ENCODE measurements at regions not wholly inside any gene's neighbourhood (a gene's known extent, or its start where the extent isn't known, plus 50 kb on each side); places are given as distances from the start of the nearest gene placed in this dataset.
"Not testable (repeated sequence)": the region's sequence is repeated elsewhere in the genome, so short reads cannot be mapped to it uniquely, and the experiment has no call there.

DNA sequence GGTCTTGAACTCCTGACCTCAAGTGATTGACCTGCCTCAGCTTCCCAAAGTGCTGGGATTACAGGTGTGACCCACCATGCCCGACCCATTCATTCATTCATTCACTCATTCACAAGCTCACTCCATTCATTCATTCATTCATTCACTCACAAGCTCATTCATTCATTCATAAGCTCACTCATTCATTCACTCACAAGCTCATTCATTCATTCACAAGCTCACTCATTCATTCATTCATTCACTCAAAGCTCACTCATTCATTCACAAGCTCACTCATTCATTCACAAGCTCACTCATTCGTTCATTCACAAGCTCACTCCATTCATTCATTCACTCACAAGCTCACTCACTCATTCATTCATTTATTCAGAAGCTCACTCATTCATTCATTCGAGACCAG is 198.6 kb downstream of the SHOX start:
- DNase-seq = no peak

DNA sequence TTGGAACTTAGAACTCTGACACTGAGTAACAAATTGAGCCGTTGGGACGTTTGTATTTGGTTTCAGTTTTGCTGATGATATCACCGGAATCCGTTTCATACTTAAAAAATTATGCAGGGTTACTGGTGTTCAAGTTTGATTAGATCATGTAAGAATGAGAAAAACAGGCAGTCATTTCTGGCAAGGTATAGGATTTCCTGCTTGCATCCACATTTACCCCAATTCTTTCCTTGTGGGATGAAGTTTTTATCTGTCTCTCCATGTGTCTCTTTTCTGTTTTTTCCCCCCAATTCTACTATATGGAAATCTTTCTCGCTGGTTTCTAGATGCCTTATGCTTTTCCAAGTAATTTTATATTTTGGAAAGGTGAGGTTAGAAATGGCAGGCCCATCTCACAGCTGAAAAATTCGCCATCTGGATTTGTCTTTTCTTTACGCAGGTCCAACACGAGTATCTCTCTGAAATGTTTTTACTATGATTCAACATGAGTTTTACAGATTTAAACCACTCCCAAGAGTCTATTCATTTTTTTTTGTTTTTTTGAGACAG is 197.9 kb downstream of the SHOX start:
- DNase-seq = no peak

DNA sequence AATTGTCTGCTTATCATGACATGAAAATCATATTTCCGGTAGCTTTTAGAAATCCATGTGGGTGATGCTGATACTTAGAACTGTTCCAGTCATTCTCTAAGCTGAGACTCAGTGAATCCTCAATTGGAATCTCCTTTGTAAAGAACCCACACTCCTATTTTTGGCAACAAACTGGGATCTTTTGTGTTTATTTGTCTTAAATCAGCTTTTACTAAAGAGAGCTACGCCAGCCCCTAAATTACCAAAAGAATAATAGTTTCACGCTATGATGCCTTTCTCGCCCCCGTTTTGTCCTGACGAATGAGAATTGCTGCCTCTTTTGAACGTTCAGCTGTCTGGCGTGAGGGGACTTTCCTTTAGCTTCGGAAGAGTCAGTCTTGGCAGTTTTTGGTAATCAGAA is 195.9 kb downstream of the SHOX start:
- no peak for DNase-seq

DNA sequence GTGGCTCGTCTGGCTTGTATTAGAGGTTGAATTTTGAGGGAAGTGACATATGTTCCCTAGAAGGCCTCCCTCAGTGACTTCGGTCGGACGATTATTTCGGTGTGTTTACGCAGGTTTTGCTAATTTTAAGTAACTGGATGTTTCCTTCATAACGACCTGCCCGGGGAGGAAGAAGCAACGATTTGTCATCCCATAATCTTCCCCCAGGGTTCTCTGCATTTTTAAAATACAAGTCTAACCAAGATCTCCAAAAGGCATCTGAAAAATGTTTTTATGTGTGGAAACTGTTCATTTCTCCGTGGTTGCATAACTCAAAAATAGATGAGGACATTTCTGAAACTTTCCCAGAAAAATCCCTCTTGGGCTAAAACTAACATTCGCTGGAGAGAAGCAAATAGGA is 195.4 kb downstream of the SHOX start:
- DNase-seq = no peak

DNA sequence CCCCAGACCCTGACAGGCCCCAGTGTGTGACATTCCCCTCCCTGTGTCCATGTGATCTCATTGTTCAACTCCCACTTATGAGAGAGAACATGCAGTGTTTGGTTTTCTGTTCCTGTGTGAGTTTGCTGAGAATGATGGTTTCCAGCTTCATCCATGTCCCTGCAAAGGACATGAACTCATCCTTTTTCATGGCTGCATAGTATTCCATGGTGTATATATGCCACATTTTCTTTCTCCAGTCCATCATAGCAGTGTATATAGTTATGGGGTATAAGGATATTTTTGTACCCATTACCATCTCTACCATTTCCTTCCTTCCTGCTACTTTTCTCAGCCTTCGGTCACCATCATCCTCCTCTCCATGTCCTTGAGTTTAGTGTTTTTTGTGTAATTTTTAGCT is 192.5 kb downstream of the SHOX start:
- DNase-seq = not testable (repeated sequence)

DNA sequence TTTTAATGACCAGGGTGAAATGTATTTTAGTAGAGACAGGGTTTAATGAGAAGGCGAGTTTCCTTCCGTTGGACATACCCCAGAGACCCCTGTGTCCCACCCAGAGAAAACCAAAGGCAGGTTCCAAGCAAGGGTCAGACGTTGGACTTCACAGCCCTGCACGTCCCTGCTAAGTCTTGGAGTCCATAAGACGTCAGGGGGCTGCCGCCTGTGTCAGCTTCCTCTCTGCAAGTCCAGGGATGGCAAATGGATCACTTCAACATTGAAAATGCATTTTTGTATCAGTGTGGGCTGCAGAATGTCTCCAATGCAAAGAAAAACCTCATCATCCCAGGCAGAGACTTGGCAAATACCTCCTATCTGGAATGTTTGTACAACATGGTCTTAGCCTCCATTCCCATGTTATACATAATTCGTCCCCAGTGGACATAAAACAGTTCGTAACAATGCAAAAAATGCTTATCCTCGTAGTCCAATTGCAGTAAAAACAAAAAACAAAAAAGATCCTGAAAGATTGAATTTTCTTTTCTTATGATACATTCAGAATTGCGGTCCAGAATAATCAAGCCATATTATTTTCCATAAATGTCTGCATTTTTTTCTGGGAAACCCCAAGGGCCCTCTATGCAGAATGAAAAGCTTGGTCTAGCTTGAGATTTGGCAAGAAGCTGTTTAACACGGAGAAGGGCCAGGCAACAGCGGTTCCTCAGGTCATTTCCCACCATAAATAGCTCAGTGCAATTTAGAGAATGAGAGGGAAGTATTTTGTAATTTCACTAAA is 190.9 kb downstream of the SHOX start:
- no peak for DNase-seq

DNA sequence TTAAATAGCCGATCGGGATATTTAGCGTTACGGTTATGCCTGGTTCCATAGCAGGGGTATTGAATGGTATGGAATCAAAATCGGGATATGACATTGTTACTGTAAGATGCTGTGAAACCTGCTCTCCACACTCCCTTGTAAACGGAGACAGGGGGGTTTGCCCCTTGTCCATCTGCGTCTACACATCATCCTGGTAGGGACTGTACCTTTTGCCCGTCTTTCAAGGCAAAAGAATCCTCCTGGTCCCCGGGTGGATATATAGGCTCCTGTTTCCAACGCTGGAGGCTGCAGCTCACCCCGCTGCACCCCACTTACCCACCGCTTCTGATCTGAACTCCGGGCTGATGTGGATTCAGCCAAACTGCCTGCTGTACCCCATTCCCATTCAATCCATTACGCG is 189.1 kb downstream of the SHOX start:
- no peak for DNase-seq

DNA sequence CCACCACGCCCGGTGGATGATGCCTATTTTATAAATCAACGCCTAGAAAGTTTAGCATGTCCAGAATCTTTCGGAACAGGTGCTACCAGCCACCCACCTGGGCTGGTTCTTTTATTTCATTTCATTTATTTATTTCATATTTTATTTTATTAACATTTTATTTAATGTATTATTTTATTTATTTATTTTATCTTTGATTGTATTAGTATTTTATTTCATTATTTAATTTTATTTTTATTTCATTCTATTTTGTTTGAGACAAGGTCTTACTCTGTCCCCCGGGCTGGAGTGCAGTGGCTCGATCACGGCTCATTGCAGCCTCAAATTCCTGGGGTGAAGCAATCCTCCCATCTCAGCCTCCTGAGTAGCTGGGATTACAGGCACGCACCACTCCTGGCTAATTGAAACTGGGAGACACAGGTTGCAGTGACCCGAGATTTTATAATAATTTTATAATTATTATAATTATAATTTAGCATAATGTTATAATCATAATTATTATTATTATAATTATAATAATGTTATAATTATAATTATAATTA is 187.2 kb downstream of the SHOX start:
- DNase-seq = no peak

DNA sequence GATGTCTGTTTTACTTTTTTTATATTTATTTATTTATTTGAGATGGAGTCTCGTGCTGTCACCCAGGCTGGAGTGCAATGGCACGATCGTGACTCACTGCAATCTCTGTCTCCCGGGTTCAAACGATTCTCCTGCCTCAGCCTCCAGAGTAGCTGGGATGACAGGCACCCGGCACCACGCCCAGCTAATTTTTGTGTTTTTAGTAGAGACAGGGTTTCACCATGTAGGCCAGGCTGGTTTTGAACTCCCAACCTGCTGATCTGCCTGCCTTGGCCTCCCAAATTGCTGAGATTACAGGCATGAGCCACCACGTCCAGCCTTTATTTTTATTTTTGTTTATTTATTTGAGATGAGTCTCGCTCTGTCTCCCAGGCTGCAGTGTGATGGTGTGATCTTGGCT is 186.6 kb downstream of the SHOX start:
- DNase-seq = not testable (repeated sequence)

DNA sequence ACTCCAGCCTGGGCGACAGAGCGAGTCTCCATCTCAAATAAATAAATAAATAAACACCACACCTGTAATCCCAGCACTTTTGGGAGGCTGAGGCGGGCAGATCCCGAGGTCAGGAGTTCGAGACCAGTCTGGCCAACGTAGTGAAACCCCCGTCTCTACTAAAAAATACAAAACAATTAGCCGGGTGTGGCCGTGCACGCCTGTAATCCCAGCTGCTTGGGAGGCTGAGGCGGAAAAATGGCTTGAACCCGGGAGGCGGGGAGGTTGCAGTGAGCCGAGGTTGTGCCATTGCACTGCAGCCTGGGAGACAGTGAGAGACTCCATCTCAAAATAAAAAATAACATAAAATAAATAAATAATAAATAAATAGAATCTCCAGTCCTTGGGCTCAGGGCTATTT is 185.8 kb downstream of the SHOX start:
- no peak for DNase-seq

DNA sequence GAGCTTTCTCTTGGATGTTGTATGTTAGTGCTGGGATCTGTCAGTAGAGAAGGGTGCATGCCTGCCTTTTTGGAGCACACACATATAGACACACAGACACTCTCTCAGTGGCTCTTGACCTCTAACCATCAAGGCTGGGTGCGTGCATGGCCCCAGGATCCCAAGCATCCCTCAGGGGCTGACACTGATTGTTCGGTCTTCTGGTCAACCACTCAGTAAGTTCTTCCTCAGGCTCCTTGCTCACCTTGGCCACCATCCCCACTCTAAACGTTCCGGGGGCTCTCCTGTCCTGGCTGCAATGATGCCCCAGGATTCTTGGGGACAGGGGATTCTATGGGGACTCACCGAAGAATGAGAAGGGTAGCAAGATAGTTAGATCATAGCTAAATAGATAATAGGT is 179.6 kb downstream of the SHOX start:
- no peak for DNase-seq

DNA sequence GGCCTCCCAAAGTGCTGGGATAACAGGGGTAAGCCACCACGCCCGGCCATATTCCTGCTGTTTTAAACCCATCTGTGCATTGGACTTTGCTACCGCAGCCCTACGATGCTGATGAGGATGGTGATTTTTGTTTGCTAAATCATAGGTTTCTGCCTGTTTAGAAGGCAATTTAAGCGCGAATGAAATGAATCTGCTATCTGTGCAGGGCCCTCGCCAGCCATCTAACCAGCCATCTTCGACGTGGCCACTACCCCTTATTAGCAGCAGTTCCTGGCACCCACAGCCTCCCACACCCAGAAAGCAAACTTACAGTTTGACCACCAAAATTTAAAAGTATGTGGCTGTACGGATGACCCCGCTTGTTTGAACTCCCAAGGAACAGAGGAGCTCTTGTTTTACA is 178.5 kb downstream of the SHOX start:
- DNase-seq = no peak

DNA sequence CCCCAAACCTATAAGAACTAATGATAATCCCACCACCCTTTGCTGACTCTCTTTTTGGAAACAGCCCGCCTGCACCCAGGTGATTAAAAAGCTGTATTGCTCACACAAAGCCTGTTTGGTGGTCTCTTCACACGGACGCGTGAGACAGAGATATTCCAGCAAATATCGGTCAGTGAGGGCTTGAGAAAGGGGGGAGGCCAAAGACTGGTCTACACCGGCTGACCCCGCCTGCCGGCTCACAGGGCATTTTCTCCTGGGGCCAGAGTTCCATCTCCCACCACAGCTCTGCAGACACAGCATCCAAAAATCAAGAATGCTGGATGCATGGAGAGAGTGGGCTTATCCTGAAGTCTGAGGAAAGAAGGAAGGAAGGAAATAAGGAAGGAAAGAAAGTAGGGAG is 176.0 kb downstream of the SHOX start:
- DNase-seq = no peak

DNA sequence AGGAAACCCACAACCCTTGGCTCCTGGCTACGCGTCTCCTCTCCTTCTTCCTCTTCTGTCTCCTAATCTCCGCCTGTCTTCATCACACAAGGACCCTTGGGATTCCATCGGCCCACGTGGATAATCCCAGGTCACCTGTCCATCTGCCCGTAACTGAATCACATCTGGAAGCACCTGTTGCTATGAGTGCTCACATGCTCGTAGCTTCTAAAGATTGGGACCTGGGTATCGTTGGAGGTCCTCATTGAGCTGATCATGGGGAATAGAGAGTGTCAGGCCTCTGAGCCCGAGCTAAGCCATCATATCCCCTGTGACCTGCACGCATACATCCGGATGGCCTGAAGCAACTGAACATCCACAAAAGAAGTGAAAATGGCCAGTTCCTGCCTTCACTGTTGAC is 175.4 kb downstream of the SHOX start:
- DNase-seq = no peak

DNA sequence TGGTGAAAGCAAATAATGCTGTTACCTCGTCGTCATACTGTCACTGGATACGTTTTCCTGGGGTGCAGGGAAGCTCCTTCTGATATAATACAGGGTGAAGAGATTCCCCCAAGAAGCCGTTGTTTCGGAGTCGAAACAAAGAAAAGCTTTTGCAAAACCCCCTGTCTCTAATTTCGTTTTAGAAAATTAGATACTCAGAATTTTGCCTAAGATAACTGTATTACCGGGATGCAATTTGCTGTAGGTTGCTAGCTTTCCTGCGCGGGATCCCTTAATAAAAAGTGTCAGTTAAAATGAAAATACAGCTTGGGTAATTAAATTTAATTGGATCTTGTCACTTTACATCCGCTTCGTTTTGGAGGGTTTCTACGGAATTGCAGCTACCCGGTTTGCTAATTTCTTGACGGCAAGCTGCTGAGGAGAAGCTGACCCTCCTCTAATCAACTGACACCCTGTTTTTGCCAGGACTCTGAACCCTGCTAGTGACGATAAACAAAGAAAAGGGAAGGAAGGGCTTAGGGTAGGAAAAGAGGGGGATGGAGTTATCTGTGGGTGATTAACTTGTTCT is 174.6 kb downstream of the SHOX start:
- DNase-seq = no peak

DNA sequence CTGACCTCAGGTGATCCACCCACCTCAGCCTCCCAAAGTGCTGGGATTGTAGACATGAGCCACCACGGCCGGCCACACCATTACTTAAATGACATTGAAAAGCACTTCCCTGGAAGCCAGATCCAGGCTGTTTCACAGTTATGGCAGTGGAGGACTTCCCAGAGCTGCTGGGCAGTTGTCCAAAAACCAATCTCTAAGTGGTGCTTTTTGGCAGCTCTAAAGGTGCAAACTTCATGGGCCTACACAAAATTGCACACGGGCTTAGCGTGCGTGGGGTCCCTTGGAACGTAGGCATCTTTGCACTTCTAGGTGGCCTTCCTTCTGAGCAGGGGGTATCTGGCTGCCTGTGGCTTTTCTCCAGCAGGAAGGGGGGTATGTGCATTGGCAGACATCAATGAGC is 172.3 kb downstream of the SHOX start:
- no peak for DNase-seq

DNA sequence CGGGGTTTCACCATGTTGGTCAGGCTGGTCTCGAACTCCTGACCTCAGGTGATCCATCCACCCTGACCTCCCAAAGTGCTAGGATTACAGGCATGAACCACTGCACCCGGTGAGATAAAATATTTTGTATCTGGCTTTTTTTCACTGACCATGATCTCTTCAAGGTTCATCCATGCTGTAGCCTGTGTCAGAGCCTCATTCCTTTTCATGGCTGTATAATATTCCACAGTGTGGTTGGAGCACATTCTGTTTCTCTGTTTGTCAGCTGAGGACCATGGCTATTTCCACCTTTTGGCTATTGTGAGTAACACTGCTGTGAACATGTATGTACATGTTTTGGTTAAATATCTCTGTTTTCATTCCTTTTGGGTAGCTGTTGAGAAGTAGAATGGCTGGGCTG is 169.2 kb downstream of the SHOX start:
- no peak for DNase-seq

DNA sequence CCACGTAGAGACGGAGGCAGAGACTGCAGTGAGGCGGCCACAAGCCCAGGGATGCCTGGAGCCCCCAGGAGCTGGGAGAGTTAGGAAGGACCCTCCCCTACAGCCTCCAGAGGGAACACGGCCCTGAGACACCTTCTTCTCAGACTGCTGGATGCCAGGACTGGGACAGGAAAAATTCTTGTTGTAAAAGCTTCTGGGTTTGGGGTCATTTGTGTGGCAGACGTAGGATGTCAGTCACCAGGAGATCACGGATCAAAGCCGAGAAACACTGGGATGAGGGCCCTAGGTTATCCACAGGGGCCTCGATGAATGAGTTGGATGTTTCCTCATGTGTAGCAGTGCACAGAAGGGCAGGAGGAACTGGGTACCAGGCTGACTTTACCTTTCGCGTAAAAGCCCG is 163.7 kb downstream of the SHOX start:
- DNase-seq = no peak

DNA sequence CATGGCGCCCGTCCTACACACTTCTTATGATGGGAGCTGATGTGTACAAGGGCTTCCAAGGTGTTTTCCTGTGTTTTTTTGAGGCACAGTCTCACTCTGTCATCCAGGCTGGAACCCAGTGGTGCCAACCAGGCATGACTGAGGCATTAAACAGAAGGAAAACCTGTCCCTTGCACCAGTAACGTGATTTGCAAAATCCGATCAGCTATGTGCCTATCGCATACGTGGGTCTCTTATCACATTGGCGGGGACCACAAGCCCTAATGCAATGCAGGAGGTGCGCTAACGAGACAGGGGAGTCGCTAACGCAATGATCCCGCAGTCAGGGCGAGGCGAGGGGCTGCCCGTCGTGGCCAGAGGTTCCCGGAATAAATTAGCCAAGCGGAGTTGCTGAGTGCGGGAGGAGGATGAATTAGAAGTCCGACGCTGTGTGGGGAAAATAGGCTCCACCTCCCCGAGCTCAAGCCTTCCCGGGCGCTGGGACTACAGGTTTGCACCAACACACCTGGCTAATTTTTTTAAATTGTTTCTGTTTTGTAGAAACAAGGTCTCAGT is 162.7 kb downstream of the SHOX start:
- no peak for DNase-seq

DNA sequence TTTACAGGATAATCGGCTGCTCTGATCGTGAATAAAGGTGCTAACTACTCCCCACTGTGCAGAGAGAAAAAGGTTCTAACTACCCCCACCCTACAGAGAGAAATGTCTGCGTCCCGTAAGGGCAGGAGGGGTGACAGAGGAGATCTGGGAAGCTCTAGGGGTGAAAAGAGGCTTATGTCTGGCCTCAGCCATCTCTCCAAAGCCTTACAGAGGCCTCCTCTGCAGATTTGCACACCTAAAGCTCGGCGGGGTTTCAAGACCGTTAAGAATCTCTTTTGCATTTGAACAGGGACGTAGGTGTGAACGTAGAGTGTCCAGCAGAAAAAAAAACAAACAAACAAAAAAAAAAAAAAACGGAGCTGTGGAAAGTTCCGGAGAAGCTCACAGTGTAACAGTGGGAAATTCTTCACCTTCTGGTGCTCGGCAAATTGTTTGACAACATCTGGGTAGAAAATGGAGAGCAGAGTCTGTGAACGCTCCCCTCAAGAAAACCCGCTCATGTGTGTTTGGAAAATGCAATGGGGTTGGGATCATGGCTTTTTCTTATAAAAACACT is 161.0 kb downstream of the SHOX start:
- DNase-seq = no peak

DNA sequence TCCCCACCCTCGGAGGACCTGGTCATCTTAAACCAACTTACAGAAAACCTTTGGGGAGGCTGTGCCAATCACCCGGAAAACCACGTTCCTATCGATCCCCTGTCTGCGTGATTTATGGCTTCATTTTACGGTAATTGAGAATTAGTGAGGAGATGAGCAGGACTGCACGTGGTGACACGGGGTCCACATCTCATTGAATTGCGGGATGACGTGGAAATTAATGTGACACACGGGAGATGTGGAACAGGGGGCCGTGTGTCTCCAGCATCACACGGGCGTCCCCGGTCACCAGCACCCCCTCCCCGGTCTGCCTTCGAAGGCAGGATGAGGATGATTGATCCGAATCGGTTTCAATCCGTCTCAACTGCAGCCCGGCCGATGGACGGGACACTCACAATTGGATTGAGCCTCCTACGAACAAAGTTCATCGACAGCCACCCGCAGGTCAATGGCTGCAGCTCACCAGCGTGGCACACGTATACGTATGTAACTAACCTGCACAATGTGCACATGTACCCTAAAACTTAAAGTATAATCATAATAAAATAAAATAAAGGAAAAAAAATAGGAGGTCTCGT is 160.3 kb downstream of the SHOX start:
- no peak for DNase-seq

DNA sequence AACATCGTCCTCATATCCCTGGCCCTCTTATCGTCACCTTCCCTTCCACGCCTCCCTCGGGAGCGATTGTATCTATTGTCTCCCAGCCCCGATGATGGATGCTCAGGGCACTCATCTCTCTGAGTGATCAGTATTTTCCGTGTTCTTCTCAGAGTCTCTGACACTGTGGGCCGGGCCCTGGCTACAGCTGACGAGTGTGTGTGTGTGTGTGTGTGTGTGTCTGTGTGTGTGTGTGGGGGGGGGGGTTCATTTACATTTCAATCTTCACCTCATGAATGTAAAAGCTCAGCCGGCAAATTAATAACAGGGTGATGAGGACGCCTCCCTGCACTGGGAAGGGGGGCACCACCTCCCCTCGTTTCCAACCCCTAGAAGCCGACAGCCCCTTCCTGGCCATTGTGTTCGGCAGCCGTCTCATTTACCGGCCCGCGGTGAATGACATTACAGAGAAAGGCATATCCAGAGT is 159.5 kb downstream of the SHOX start:
- DNase-seq = no peak

DNA sequence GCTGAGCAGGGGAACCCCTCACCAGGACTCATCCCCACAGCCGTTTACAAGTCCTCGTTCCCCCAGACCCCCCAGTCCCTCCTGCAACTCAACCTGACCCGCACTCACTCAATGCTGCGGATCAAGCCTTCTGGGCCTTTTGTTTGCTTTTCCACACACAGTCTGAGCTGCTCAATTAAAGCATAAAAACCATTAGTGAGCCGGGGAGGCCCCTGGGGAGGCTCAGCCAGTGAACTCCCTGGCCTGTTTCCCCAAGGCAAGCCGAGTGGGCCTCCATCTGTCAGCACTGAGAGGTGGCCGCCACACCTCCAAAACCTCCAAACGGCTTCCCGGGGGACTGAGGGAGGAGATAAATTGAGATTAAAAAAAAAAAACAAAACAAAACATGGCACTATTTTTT is 158.5 kb downstream of the SHOX start:
- no peak for DNase-seq
